ENCODE measurements at regions not wholly inside any gene's neighbourhood (a gene's known extent, or its start where the extent isn't known, plus 50 kb on each side); places are given as distances from the start of the nearest gene placed in this dataset.
A peak's percentile ranks its signal among the peaks of the same experiment; 100 is the strongest.
"Not testable (repeated sequence)": the region's sequence is repeated elsewhere in the genome, so short reads cannot be mapped to it uniquely, and the experiment has no call there.

DNA sequence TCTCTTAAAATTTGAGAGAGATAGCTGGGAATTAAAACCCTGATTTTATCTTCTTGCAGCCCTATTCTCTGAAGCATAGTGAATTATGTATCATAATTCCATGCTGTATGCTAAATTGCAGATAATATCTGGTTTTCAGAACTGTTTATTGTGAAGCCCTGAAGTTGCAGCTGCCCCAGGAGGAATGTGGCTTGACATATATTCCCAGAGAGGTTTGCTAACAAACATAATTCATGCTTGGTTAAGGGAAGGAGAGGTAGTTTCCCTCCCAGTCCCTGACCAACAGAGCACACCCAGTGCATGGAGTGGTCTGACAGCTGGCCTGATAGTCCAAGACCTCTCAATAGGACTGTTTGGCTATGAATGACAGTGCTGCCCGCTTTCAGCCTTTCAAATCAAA is 500.6 kb upstream of the MIR17HG start:
- H3K27me3 ChIP-seq = no peaks in the 10 kb centered on the region
- no peak for TF ChIP-seq EZH2 (IDR thresholded peaks at IDR 0.05; ENCODE audit: borderline replicate concordance)
- no peak for TF ChIP-seq EZH2phosphoT487 (IDR thresholded peaks at IDR 0.05; ENCODE audit: low read depth, severe bottlenecking, unreplicated experiment)
- no peak for TF ChIP-seq CTCF (IDR thresholded peaks at IDR 0.05; ENCODE audit: poor library complexity)
- no peak overlapping the region for H3K4me3 ChIP-seq
- H3K27ac ChIP-seq = no peak overlapping the region
- no peaks in the 10 kb centered on the region for H3K9me2 ChIP-seq (replicated peaks; ENCODE audit: insufficient read depth)
- no peak for DNase-seq (ENCODE audit: low spot score)
- H4K20me1 ChIP-seq (ENCODE audit: insufficient read depth, poor library complexity, severe bottlenecking) = no peaks in the 10 kb centered on the region
- no peaks in the 10 kb centered on the region for H3K36me3 ChIP-seq (replicated peaks; ENCODE audit: insufficient read depth, low read depth)
- no peaks in the 10 kb centered on the region for H3K4me1 ChIP-seq (ENCODE audit: insufficient read depth)
- H3K9me3 ChIP-seq (ENCODE audit: low read depth) = no peaks in the 10 kb centered on the region
- H3K4me2 ChIP-seq = no peak overlapping the region
- H2AFZ ChIP-seq = no peak overlapping the region
- no peaks in the 10 kb centered on the region for H3K79me2 ChIP-seq
- WGBS (ENCODE audit: low lambda C conversion rate, missing lambda C conversion rate) = 96% methylated on average over 1 of the region's 1 CpG

GRCh38 chr13:90853666-90854065 is 493.8 kb upstream of the MIR17HG start:
- not testable (repeated sequence) for H3K4me1 ChIP-seq (ENCODE audit: insufficient read depth); H3K9me2 ChIP-seq (replicated peaks; ENCODE audit: insufficient read depth); H3K27me3 ChIP-seq; H3K4me3 ChIP-seq; H4K20me1 ChIP-seq (ENCODE audit: insufficient read depth, poor library complexity, severe bottlenecking); H3K36me3 ChIP-seq (replicated peaks; ENCODE audit: insufficient read depth, low read depth); H3K4me2 ChIP-seq; H2AFZ ChIP-seq; H3K79me2 ChIP-seq; DNase-seq (ENCODE audit: low spot score); H3K9me3 ChIP-seq (ENCODE audit: low read depth); H3K27ac ChIP-seq
- 42% methylated on average over 10 of the region's 10 CpGs for WGBS (ENCODE audit: low lambda C conversion rate, missing lambda C conversion rate)

DNA sequence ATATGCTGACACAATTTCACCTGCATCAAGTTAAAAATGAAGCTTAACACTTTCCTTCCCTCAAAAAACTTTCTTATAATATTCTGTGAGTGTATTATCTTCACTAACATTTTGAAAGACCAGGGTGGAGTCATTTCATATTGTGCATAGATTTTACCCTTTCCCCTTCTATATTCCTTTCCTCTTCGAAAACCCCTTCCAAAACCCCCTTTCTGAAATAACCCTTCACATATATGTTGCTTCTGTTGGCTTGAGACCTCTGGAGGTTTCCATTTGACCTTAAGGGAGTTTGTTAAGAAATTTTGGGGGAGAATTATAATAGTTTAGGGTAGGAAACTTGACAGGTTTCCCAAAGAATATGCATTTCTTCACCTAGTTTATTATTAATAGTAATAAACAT is 489.6 kb upstream of the MIR17HG start:
- Histone ChIP-seq H3K9me2 (replicated peaks; ENCODE audit: insufficient read depth) (no peaks in the 10 kb centered on the region), H3K27ac (no peak overlapping the region), H3K4me2 (no peak overlapping the region), H3K79me2 (no peaks in the 10 kb centered on the region), H3K36me3 (replicated peaks; ENCODE audit: insufficient read depth, low read depth) (no peaks in the 10 kb centered on the region), H4K20me1 (ENCODE audit: insufficient read depth, poor library complexity, severe bottlenecking) (no peaks in the 10 kb centered on the region), H3K4me1 (ENCODE audit: insufficient read depth) (no peaks in the 10 kb centered on the region), H3K9me3 (ENCODE audit: low read depth) (no peaks in the 10 kb centered on the region), H2AFZ (no peak overlapping the region), H3K4me3 (no peak overlapping the region), H3K27me3 (no peaks in the 10 kb centered on the region)
- TF ChIP-seq CTCF (IDR thresholded peaks at IDR 0.05; ENCODE audit: poor library complexity) (no peak), EZH2phosphoT487 (IDR thresholded peaks at IDR 0.05; ENCODE audit: low read depth, severe bottlenecking, unreplicated experiment) (no peak), EZH2 (IDR thresholded peaks at IDR 0.05; ENCODE audit: borderline replicate concordance) (no peak)
- DNase-seq (ENCODE audit: low spot score) = no peak
- 42% methylated on average over 1 of the region's 1 CpG for WGBS (ENCODE audit: low lambda C conversion rate, missing lambda C conversion rate)

- H3K36me3 ChIP-seq (replicated peaks; ENCODE audit: insufficient read depth, low read depth) = no peaks in the 10 kb centered on the region
- H3K27ac ChIP-seq = peak overlapping the region; percentile 85
- no peaks in the 10 kb centered on the region for H3K27me3 ChIP-seq
- H4K20me1 ChIP-seq (ENCODE audit: insufficient read depth, poor library complexity, severe bottlenecking) = no peaks in the 10 kb centered on the region
- no peak for DNase-seq (ENCODE audit: low spot score)
- peak overlapping the region; percentile 31 for H2AFZ ChIP-seq
- no peak for TF ChIP-seq EZH2 (IDR thresholded peaks at IDR 0.05; ENCODE audit: borderline replicate concordance)
- H3K4me3 ChIP-seq = no peak overlapping the region
- peak overlapping the region; percentile 51 for H3K4me2 ChIP-seq
- no peaks in the 10 kb centered on the region for H3K9me2 ChIP-seq (replicated peaks; ENCODE audit: insufficient read depth)
- H3K79me2 ChIP-seq = no peaks in the 10 kb centered on the region
- no peaks in the 10 kb centered on the region for H3K4me1 ChIP-seq (ENCODE audit: insufficient read depth)
- H3K9me3 ChIP-seq (ENCODE audit: low read depth) = no peaks in the 10 kb centered on the region
- WGBS (ENCODE audit: low lambda C conversion rate, missing lambda C conversion rate) = 90% methylated on average over 2 of the region's 2 CpGs
Observed at GRCh38 chr13:90866006-90866405, 481.5 kb upstream of the MIR17HG start.

GRCh38 chr13:90867336-90867683 is 480.2 kb upstream of the MIR17HG start:
- H3K4me3 ChIP-seq = no peak overlapping the region
- H3K79me2 ChIP-seq = no peaks in the 10 kb centered on the region
- H3K4me1 ChIP-seq (ENCODE audit: insufficient read depth) = no peaks in the 10 kb centered on the region
- peak; percentile 82 for DNase-seq (ENCODE audit: low spot score)
- H3K27ac ChIP-seq = peak overlapping the region; percentile 85
- H3K27me3 ChIP-seq = no peaks in the 10 kb centered on the region
- WGBS (ENCODE audit: low lambda C conversion rate, missing lambda C conversion rate) = 9% methylated on average over 4 of the region's 4 CpGs
- no peaks in the 10 kb centered on the region for H3K9me2 ChIP-seq (replicated peaks; ENCODE audit: insufficient read depth)
- peak overlapping the region; percentile 37 for H2AFZ ChIP-seq
- TF ChIP-seq EZH2phosphoT487 (IDR thresholded peaks at IDR 0.05; ENCODE audit: low read depth, severe bottlenecking, unreplicated experiment) (no peak), CTCF (IDR thresholded peaks at IDR 0.05; ENCODE audit: poor library complexity) (peak; percentile 78)
- peak overlapping the region; percentile 51 for H3K4me2 ChIP-seq
- H4K20me1 ChIP-seq (ENCODE audit: insufficient read depth, poor library complexity, severe bottlenecking) = no peaks in the 10 kb centered on the region
- H3K9me3 ChIP-seq (ENCODE audit: low read depth) = no peaks in the 10 kb centered on the region
- no peaks in the 10 kb centered on the region for H3K36me3 ChIP-seq (replicated peaks; ENCODE audit: insufficient read depth, low read depth)
